ENCODE measurements at regions not wholly inside any gene's neighbourhood (a gene's known extent, or its start where the extent isn't known, plus 50 kb on each side); places are given as distances from the start of the nearest gene placed in this dataset.

DNA sequence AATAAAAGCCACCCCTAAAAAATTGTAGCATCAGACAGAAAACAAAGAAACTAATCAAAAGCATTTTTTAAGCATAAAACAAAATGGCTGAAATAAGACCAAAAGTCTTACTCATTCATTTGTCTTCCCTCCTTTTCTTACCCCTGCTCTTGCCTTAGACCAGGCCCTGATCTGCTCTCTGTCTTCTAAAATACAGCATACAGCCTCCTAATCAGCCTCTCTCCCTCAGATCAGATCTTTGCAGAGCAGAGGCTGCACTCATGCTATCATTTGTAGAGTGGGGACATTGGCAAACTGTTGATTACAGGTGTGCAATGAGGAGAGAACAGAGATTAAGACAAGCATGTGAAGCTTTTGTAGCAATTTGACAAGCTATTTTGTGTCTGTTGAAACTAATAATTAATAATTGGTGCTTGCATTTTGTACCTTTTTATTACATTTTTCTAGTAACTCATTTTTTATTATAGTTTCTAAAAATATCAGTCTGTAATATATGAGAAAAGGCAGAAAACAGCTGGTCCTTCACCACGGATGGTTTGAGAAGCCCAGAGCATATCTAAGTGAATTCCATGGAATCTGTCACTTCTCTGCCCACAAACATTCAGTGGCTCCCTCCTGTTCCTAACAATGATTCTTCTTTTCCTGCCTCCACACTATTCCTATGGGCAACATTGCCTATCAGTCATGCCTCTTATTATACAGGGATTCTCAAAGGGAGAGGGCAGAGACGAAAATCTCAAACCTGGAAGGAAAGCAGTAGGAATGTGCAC is 286.2 kb upstream of the STT3B start:
- Histone ChIP-seq H3K4me3 (replicated peaks in 1 of 3; ENCODE audit: insufficient read depth in 1 of 3, low read depth in 2 of 3, low read length in 3 of 3) (no peak overlapping the region), H3K4me1 (ENCODE audit: insufficient read depth, low read length) (peaks cover 23% of the 10 kb centered on the region), H3K27ac (ENCODE audit: extremely low read length, insufficient read depth, low read length) (no peak overlapping the region), H2AFZ (ENCODE audit: low read length) (no peak overlapping the region), H3K27me3 (ENCODE audit: control insufficient read depth in 1 of 2, insufficient read depth in 2 of 2, low read length in 2 of 2) (no peaks in the 10 kb centered on the region), H3K9me3 (ENCODE audit: low read length) (no peaks in the 10 kb centered on the region), H3K36me3 (replicated peaks in 1 of 2; ENCODE audit: control insufficient read depth in 1 of 2, insufficient read depth in 2 of 2, low read length in 2 of 2) (no peaks in the 10 kb centered on the region), H3K9ac (ENCODE audit: insufficient read depth, low read depth, low read length) (no peak overlapping the region), H3K79me2 (ENCODE audit: insufficient read depth, low read length) (no peaks in the 10 kb centered on the region), H3K4me2 (ENCODE audit: low read depth, low read length) (no peak overlapping the region), H4K20me1 (ENCODE audit: insufficient read depth, low read length) (no peaks in the 10 kb centered on the region)
- in situ Hi-C loops (cut with HindIII; ENCODE audit: extremely low pct_ligation_motif_present, low pct_unique_long_range_greater_than_20kb): no loop called here
- ChIA-PET CTCF (ENCODE audit: low intra/inter-chr PET ratio, low total read pairs) (no interaction called here), POLR2A (no interaction called here)
- ATAC-seq (no peak), FAIRE-seq (no peak), DNase-seq (ENCODE audit: low spot score) (no peak)
- BruUV-seq (replicated peaks): no TSS peak
- 97% methylated on average over 2 of the region's 2 CpGs for WGBS (ENCODE audit: low lambda C conversion rate)
- intact Hi-C loops (cut with micrococcal nuclease; ENCODE audit: unreplicated experiment): no loop called here
- TF ChIP-seq PCBP1 (IDR thresholded peaks at IDR 0.05; ENCODE audit: borderline replicate concordance, low read depth, low read length): no peak
- no peak for TF ChIP-seq ADNP (CRISPR knock-in tag; IDR thresholded peaks at IDR 0.05)
- TF ChIP-seq TCF12 (IDR thresholded peaks at IDR 0.05): no peak
- TF ChIP-seq TCF12 (CRISPR knock-in tag; IDR thresholded peaks at IDR 0.05): no peak
- TF ChIP-seq ZNF720 (CRISPR knock-in tag; IDR thresholded peaks at IDR 0.05): no peak
- TF ChIP-seq MIXL1 (CRISPR knock-in tag; IDR thresholded peaks at IDR 0.05): no peak
- no peak for TF ChIP-seq NFYC (CRISPR knock-in tag; IDR thresholded peaks at IDR 0.05)
- TF ChIP-seq PTBP1 (IDR thresholded peaks at IDR 0.05; ENCODE audit: low read depth, low read length, poor library complexity, severe bottlenecking): no peak
- TF ChIP-seq, protein P1, sequence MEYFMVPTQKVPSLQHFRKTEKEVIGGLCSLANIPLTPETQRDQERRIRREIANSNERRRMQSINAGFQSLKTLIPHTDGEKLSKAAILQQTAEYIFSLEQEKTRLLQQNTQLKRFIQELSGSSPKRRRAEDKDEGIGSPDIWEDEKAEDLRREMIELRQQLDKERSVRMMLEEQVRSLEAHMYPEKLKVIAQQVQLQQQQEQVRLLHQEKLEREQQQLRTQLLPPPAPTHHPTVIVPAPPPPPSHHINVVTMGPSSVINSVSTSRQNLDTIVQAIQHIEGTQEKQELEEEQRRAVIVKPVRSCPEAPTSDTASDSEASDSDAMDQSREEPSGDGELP (IDR thresholded peaks at IDR 0.05; ENCODE audit: borderline replicate concordance, low read depth): no peak
- no peak for TF ChIP-seq PRPF4 (IDR thresholded peaks at IDR 0.05; ENCODE audit: low read depth, low read length, poor library complexity, severe bottlenecking)
- no peak for TF ChIP-seq ZNF205 (CRISPR knock-in tag; IDR thresholded peaks at IDR 0.05)
- TF ChIP-seq, protein P2, sequence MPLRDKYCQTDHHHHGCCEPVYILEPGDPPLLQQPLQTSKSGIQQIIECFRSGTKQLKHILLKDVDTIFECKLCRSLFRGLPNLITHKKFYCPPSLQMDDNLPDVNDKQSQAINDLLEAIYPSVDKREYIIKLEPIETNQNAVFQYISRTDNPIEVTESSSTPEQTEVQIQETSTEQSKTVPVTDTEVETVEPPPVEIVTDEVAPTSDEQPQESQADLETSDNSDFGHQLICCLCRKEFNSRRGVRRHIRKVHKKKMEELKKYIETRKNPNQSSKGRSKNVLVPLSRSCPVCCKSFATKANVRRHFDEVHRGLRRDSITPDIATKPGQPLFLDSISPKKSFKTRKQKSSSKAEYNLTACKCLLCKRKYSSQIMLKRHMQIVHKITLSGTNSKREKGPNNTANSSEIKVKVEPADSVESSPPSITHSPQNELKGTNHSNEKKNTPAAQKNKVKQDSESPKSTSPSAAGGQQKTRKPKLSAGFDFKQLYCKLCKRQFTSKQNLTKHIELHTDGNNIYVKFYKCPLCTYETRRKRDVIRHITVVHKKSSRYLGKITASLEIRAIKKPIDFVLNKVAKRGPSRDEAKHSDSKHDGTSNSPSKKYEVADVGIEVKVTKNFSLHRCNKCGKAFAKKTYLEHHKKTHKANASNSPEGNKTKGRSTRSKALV (CRISPR knock-in tag; IDR thresholded peaks at IDR 0.05): no peak
- TF ChIP-seq ZNF782 (CRISPR knock-in tag; IDR thresholded peaks at IDR 0.05; ENCODE audit: borderline replicate concordance): no peak
- TF ChIP-seq ZNF317 (CRISPR knock-in tag; IDR thresholded peaks at IDR 0.05): no peak
- TF ChIP-seq, protein P3, sequence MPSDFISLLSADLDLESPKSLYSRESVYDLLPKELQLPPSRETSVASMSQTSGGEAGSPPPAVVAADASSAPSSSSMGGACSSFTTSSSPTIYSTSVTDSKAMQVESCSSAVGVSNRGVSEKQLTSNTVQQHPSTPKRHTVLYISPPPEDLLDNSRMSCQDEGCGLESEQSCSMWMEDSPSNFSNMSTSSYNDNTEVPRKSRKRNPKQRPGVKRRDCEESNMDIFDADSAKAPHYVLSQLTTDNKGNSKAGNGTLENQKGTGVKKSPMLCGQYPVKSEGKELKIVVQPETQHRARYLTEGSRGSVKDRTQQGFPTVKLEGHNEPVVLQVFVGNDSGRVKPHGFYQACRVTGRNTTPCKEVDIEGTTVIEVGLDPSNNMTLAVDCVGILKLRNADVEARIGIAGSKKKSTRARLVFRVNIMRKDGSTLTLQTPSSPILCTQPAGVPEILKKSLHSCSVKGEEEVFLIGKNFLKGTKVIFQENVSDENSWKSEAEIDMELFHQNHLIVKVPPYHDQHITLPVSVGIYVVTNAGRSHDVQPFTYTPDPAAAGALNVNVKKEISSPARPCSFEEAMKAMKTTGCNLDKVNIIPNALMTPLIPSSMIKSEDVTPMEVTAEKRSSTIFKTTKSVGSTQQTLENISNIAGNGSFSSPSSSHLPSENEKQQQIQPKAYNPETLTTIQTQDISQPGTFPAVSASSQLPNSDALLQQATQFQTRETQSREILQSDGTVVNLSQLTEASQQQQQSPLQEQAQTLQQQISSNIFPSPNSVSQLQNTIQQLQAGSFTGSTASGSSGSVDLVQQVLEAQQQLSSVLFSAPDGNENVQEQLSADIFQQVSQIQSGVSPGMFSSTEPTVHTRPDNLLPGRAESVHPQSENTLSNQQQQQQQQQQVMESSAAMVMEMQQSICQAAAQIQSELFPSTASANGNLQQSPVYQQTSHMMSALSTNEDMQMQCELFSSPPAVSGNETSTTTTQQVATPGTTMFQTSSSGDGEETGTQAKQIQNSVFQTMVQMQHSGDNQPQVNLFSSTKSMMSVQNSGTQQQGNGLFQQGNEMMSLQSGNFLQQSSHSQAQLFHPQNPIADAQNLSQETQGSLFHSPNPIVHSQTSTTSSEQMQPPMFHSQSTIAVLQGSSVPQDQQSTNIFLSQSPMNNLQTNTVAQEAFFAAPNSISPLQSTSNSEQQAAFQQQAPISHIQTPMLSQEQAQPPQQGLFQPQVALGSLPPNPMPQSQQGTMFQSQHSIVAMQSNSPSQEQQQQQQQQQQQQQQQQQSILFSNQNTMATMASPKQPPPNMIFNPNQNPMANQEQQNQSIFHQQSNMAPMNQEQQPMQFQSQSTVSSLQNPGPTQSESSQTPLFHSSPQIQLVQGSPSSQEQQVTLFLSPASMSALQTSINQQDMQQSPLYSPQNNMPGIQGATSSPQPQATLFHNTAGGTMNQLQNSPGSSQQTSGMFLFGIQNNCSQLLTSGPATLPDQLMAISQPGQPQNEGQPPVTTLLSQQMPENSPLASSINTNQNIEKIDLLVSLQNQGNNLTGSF (CRISPR knock-in tag; IDR thresholded peaks at IDR 0.05): no peak
- TF ChIP-seq NFIC (IDR thresholded peaks at IDR 0.05; ENCODE audit: low read length): no peak
- TF ChIP-seq, protein P4, sequence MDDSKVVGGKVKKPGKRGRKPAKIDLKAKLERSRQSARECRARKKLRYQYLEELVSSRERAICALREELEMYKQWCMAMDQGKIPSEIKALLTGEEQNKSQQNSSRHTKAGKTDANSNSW (CRISPR knock-in tag; IDR thresholded peaks at IDR 0.05; ENCODE audit: borderline replicate concordance): no peak

All from HepG2 (cell line).